Mucosa of descending colon (tissue), 3 donors: ENCODE measurements at regions not wholly inside any gene's neighbourhood (a gene's known extent, or its start where the extent isn't known, plus 50 kb on each side); places are given as distances from the start of the nearest gene placed in this dataset.

Experiments used
- ATAC-seq: fragments of 200-7000 bp; cut with Tn5 transposase; one replicate; pipeline ENCODE4 v1.9.1; 2020; ENCODE audit warnings: mild to moderate bottlenecking, moderate library complexity
- DNase-seq, 3 donors: peaks; one replicate each; pipeline ENCODE4 v3.0.0-alpha.2; 2020
- H3K36me3 ChIP-seq: fragments of 200-600 bp; one replicate; pipeline ENCODE4 v1.8.0; 2021; ENCODE audit warnings: low read depth, mild to moderate bottlenecking
- H3K4me1 ChIP-seq: fragments of 200-600 bp; one replicate; pipeline ENCODE4 v1.8.0; 2021; ENCODE audit warnings: low read depth, mild to moderate bottlenecking
- H3K4me3 ChIP-seq: fragments of 200-600 bp; one replicate; pipeline ENCODE4 v1.8.0; 2021; ENCODE audit warnings: mild to moderate bottlenecking
- H3K9me3 ChIP-seq: fragments of 200-600 bp; one replicate; pipeline ENCODE4 v1.8.0; 2021; ENCODE audit warnings: mild to moderate bottlenecking
- CTCF ChIP-seq: fragments of 200-600 bp; IDR thresholded peaks from one replicate; pipeline ENCODE4 v1.8.0; 2022; ENCODE audit warnings: antibody characterized with exemption, mild to moderate bottlenecking
- intact Hi-C, 2 donors: fragments of 100-400 bp; cut with DNase I in 1 of 2; cut with micrococcal nuclease in 1 of 2; formaldehyde crosslinking; loops; one replicate each; pipeline versions ENCODE4 v1.11.0 to v1.11.1; 2022; cut with DNase I, micrococcal nuclease
- donor health status: DM: no; HTN: no; CAD: no; lungs with moderate emphysema.
- donor health status: DM: no; HTN: no; CAD: no.
- donor health status: DM: no; HTN: yes; CAD: no.

DNA sequence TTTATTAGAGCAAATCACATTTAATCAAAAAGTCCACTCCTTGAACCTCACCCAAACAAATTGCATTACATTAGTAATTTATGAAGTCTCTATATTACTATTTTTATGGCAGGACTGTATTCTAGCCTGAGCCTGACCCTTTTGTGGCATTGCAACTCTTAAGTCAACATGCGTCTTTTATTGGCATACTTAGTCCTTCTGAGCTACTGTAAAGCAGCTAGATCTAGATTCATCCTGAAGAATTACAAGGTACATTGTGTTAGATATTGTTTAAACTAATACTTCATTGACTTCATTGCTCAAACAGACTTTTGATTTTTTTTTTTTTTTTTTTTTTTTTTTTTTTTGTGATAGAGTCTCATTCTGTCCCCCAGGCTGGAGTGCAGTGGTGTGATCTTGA is 1842.5 kb upstream of the CDH9 start:
- Histone ChIP-seq H3K9me3 (peaks cover 27% of the 10 kb centered on the region), H3K4me3 (no peak overlapping the region), H3K4me1 (no peaks in the 10 kb centered on the region), H3K36me3 (no peaks in the 10 kb centered on the region)
- no peak for TF ChIP-seq CTCF
- intact Hi-C loops, result no loop called here
- no peak for ATAC-seq
- DNase-seq, result no peak

GRCh38 chr5:28877050-28877449 is 1838.7 kb upstream of the CDH9 start:
- H3K4me1 ChIP-seq, result no peaks in the 10 kb centered on the region
- TF ChIP-seq CTCF, result no peak
- DNase-seq (no peak), ATAC-seq (no peak)
- H3K9me3 ChIP-seq, result peaks cover 9% of the 10 kb centered on the region
- no peaks in the 10 kb centered on the region for H3K36me3 ChIP-seq
- no peak overlapping the region for H3K4me3 ChIP-seq
- intact Hi-C loops, result no loop called here

GRCh38 chr5:28864006-28864405 is 1825.6 kb upstream of the CDH9 start:
- ATAC-seq, result no peak
- Histone ChIP-seq H3K4me1 (no peaks in the 10 kb centered on the region), H3K9me3 (no peaks in the 10 kb centered on the region), H3K36me3 (no peaks in the 10 kb centered on the region), H3K4me3 (no peak overlapping the region)
- intact Hi-C loops, result no loop called here
- TF ChIP-seq CTCF, result no peak
- DNase-seq, result no peak

- H3K4me1 ChIP-seq, result no peaks in the 10 kb centered on the region
- intact Hi-C loops, result no loop called here
- no peak for ATAC-seq
- H3K4me3 ChIP-seq, result no peak overlapping the region
- TF ChIP-seq CTCF, result no peak
- no peak for DNase-seq
- H3K9me3 ChIP-seq, result no peaks in the 10 kb centered on the region
- no peaks in the 10 kb centered on the region for H3K36me3 ChIP-seq
Observed at GRCh38 chr5:28862860-28863196, 1824.4 kb upstream of the CDH9 start.

GRCh38 chr5:28862137-28862859 is 1823.9 kb upstream of the CDH9 start:
- TF ChIP-seq CTCF, result no peak
- Histone ChIP-seq H3K36me3 (no peaks in the 10 kb centered on the region), H3K9me3 (no peaks in the 10 kb centered on the region), H3K4me3 (no peak overlapping the region), H3K4me1 (no peaks in the 10 kb centered on the region)
- ATAC-seq (no peak), DNase-seq (no peak)
- intact Hi-C loops, result no loop called here

GRCh38 chr5:28855626-28856025 is 1817.2 kb upstream of the CDH9 start:
- intact Hi-C loops, result no loop called here

More at GRCh38 chr5:28855626-28856025, 1817.2 kb upstream of the CDH9 start:
- no peak for ATAC-seq
- TF ChIP-seq CTCF, result no peak
- Histone ChIP-seq H3K4me1 (no peaks in the 10 kb centered on the region), H3K9me3 (peaks cover 6% of the 10 kb centered on the region), H3K4me3 (no peak overlapping the region), H3K36me3 (no peaks in the 10 kb centered on the region)
- no peak for DNase-seq
